Fibroblast of lung (primary cell): ENCODE measurements at regions not wholly inside any gene's neighbourhood (a gene's known extent, or its start where the extent isn't known, plus 50 kb on each side); places are given as distances from the start of the nearest gene placed in this dataset.

ENCODE experiments used
- EZH2 ChIP-seq: IDR thresholded peaks from 2 replicates; pipeline ENCODE4 v1.5.1; 2012; ENCODE audit warnings: low read length, control low read depth, mild to moderate bottlenecking; ENCODE audit errors: missing control alignments
- TF ChIP-seq, protein P1 (sequence below), 2 donors: IDR thresholded peaks in 1 of 2; conservative IDR thresholded peaks in 1 of 2; 1 replicate in 1 of 2; 2 replicates in 1 of 2; pipeline ENCODE4 v1.5.1; 2011 to 2012; ENCODE audit warnings: low read length in 2 of 2, control low read depth in 1 of 2, inconsistent platforms in 1 of 2, low read depth in 1 of 2, mild to moderate bottlenecking in 1 of 2

DNA sequence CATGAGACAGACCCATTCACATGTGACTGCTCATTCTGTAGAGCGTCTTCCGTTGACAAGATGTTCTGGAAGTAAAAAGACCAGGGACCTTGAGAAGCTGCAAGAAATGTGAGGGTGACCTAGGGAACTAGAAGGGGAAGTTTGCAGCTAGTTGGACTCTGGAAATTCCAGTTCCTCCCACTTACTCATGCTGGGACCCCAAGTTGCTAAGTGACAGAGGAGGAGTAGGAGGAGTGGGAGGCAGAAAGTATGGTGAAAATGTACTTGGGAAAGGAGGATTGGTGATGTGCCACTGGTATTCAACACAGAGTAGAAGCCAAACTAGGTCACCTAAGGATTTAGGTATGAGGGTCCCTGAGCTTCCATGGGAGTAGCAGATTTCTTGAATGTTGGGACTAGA lies 132.4 kb downstream of the KCNA5 start:
- TF ChIP-seq, protein P1, sequence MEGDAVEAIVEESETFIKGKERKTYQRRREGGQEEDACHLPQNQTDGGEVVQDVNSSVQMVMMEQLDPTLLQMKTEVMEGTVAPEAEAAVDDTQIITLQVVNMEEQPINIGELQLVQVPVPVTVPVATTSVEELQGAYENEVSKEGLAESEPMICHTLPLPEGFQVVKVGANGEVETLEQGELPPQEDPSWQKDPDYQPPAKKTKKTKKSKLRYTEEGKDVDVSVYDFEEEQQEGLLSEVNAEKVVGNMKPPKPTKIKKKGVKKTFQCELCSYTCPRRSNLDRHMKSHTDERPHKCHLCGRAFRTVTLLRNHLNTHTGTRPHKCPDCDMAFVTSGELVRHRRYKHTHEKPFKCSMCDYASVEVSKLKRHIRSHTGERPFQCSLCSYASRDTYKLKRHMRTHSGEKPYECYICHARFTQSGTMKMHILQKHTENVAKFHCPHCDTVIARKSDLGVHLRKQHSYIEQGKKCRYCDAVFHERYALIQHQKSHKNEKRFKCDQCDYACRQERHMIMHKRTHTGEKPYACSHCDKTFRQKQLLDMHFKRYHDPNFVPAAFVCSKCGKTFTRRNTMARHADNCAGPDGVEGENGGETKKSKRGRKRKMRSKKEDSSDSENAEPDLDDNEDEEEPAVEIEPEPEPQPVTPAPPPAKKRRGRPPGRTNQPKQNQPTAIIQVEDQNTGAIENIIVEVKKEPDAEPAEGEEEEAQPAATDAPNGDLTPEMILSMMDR (conservative IDR thresholded peaks at IDR 0.05 in 1 of 2, IDR thresholded peaks at IDR 0.05 in 1 of 2; ENCODE audit: low read depth in 1 of 2, low read length in 2 of 2), result no peak
- no peak for TF ChIP-seq EZH2
